Stomach (tissue), 4 donors: ENCODE measurements at regions not wholly inside any gene's neighbourhood (a gene's known extent, or its start where the extent isn't known, plus 50 kb on each side); places are given as distances from the start of the nearest gene placed in this dataset.

Source experiments
- POLR2A ChIP-seq, 4 donors: fragments of 450-650 bp; IDR thresholded peaks; one replicate each; pipeline ENCODE4 v1.6.1; 2016; ENCODE audit warnings: antibody characterized with exemption in 4 of 4, control low read depth in 2 of 4, mild to moderate bottlenecking in 1 of 4, moderate library complexity in 1 of 4
- TF ChIP-seq, protein P1 (sequence below), 7 experiments: fragments of 450-650 bp in 4 of 7; fragments of 200-600 bp in 3 of 7; sonication (generic) in 3 of 7; IDR thresholded peaks; one replicate each; pipeline ENCODE4 v1.5.1; 2016 to 2019; ENCODE audit warnings: antibody characterized with exemption in 7 of 7, control low read depth in 2 of 7, mild to moderate bottlenecking in 1 of 7

DNA sequence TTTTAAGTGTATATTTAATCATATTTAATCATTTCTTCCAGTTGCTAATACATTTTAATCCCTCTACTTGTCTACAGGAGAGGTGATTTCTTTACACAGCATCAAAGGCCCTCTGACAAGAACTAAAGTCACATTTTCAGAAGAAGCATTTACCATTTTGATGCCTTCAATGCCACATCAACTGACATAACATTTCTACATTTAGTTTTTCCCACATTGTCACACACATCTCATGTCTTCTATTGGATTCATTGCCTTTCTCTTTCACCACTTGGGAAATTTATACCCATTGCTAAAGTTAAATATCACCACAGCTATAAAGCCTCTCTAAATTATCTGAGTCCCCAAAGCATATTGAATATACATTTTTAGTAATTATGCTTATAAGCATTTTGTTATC lies 1907.5 kb upstream of the CDH9 start:
- TF ChIP-seq, protein P1, sequence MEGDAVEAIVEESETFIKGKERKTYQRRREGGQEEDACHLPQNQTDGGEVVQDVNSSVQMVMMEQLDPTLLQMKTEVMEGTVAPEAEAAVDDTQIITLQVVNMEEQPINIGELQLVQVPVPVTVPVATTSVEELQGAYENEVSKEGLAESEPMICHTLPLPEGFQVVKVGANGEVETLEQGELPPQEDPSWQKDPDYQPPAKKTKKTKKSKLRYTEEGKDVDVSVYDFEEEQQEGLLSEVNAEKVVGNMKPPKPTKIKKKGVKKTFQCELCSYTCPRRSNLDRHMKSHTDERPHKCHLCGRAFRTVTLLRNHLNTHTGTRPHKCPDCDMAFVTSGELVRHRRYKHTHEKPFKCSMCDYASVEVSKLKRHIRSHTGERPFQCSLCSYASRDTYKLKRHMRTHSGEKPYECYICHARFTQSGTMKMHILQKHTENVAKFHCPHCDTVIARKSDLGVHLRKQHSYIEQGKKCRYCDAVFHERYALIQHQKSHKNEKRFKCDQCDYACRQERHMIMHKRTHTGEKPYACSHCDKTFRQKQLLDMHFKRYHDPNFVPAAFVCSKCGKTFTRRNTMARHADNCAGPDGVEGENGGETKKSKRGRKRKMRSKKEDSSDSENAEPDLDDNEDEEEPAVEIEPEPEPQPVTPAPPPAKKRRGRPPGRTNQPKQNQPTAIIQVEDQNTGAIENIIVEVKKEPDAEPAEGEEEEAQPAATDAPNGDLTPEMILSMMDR (IDR thresholded peaks at IDR 0.05) = no peak
- no peak for TF ChIP-seq POLR2A (IDR thresholded peaks at IDR 0.05)
